Neural cell (in vitro differentiated cells): ENCODE measurements at regions not wholly inside any gene's neighbourhood (a gene's known extent, or its start where the extent isn't known, plus 50 kb on each side); places are given as distances from the start of the nearest gene placed in this dataset.

ENCODE experiments used
- EP300 ChIP-seq: fragments of 450-650 bp; conservative IDR thresholded peaks from 2 replicates; pipeline ENCODE4 v1.6.1; 2014; ENCODE audit warnings: antibody characterized with exemption, mild to moderate bottlenecking, moderate library complexity; ENCODE audit not compliant: poor library complexity, severe bottlenecking
- EZH2 ChIP-seq: fragments of 200-600, 300-800 bp; shearing (Covaris generic), sonication (generic); IDR thresholded peaks from 2 replicates; pipeline ENCODE4 v1.6.1; 2014; ENCODE audit warnings: antibody characterized with exemption, low read length, borderline replicate concordance, mild to moderate bottlenecking; ENCODE audit not compliant: insufficient read depth, poor library complexity, severe bottlenecking
- TAF1 ChIP-seq: IDR thresholded peaks from 2 replicates; pipeline ENCODE4 v1.6.1; 2012; ENCODE audit warnings: low read depth
- TF ChIP-seq, protein P1 (sequence below): fragments of 450-650 bp; IDR thresholded peaks from 2 replicates; pipeline ENCODE4 v1.5.1; 2014; ENCODE audit warnings: antibody characterized with exemption, mild to moderate bottlenecking, moderate library complexity; ENCODE audit not compliant: poor library complexity, severe bottlenecking

DNA sequence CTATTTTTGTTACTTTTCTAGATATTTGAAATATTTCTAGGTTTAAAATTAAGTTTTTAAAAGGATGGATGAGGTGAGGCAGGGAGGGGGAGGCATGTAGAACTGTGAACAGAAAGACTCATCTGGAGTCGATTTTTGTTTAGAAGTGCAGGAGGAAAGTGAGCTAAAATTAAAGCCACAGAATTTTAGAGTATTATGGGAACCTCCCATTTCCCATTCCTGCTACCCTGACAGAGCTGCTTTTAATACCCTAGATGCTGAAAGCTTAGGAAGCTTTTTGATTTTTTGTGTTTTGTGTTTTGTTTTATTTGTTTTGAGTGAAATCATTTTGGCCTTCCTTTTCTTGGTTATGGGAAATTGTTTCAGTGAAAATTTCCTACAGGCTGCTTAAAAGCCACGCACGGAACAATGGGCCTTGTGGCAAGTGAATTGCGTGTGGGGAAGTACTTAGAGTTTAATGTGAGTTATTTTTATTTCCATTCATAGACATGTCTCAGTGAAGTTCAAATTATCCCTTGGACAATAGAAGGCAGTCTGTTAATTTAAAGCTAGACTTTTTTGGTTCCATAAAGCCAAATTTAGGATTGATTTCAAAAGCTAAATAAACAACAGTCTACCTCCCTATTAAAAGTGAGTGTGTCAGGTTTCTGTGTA, 102.0 kb upstream of the HDAC9 start:
- TF ChIP-seq EP300, result no peak
- TF ChIP-seq, protein P1, sequence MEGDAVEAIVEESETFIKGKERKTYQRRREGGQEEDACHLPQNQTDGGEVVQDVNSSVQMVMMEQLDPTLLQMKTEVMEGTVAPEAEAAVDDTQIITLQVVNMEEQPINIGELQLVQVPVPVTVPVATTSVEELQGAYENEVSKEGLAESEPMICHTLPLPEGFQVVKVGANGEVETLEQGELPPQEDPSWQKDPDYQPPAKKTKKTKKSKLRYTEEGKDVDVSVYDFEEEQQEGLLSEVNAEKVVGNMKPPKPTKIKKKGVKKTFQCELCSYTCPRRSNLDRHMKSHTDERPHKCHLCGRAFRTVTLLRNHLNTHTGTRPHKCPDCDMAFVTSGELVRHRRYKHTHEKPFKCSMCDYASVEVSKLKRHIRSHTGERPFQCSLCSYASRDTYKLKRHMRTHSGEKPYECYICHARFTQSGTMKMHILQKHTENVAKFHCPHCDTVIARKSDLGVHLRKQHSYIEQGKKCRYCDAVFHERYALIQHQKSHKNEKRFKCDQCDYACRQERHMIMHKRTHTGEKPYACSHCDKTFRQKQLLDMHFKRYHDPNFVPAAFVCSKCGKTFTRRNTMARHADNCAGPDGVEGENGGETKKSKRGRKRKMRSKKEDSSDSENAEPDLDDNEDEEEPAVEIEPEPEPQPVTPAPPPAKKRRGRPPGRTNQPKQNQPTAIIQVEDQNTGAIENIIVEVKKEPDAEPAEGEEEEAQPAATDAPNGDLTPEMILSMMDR, result no peak
- TF ChIP-seq TAF1, result no peak
- no peak for TF ChIP-seq EZH2
